ENCODE measurements at regions not wholly inside any gene's neighbourhood (a gene's known extent, or its start where the extent isn't known, plus 50 kb on each side); places are given as distances from the start of the nearest gene placed in this dataset.

- Histone ChIP-seq H2AK5ac (ENCODE audit: low read depth, low read length) (no peak overlapping the region), H3K18ac (ENCODE audit: extremely low read depth, low read length) (no peak overlapping the region), H2AFZ (ENCODE audit: low read length) (no peak overlapping the region), H3K79me2 (ENCODE audit: control insufficient read depth in 1 of 2, insufficient read depth in 2 of 2, low read length in 2 of 2) (no peaks in the 10 kb centered on the region), H3K9me3 (ENCODE audit: insufficient read depth in 2 of 2, low read depth in 1 of 2, low read length in 1 of 2) (no peaks in the 10 kb centered on the region), H4K5ac (ENCODE audit: insufficient read length, low read depth, low read length) (no peak overlapping the region), H2BK5ac (ENCODE audit: low read depth, low read length) (no peak overlapping the region), H3K23me2 (ENCODE audit: low read depth, low read length) (no peaks in the 10 kb centered on the region), H4K91ac (replicated peaks; ENCODE audit: insufficient read length, low read length) (no peak overlapping the region), H2BK12ac (ENCODE audit: low read depth, low read length) (no peak overlapping the region), H3K27me3 (replicated peaks in 1 of 4; ENCODE audit: control insufficient read depth in 3 of 4, extremely low read depth in 1 of 4, insufficient read depth in 3 of 4, low read length in 3 of 4) (no peaks in the 10 kb centered on the region), H3K36me3 (ENCODE audit: control insufficient read depth in 2 of 4, insufficient read depth in 4 of 4, low read length in 3 of 4) (no peaks in the 10 kb centered on the region), H4K20me1 (replicated peaks in 1 of 2; ENCODE audit: control insufficient read depth in 1 of 2, insufficient read depth in 2 of 2, low read length in 2 of 2) (no peaks in the 10 kb centered on the region), H3K79me1 (ENCODE audit: low read depth, low read length) (no peaks in the 10 kb centered on the region), H2BK15ac (ENCODE audit: low read length) (no peak overlapping the region), H3K4ac (replicated peaks; ENCODE audit: insufficient read length, low read depth, low read length) (no peak overlapping the region), H3K14ac (ENCODE audit: insufficient read length) (no peak overlapping the region), H3K4me1 (replicated peaks in 1 of 4; ENCODE audit: control insufficient read depth in 3 of 4, insufficient read depth in 4 of 4, low read length in 3 of 4) (no peaks in the 10 kb centered on the region), H4K8ac (ENCODE audit: extremely low read depth, insufficient read depth, low read length) (no peak overlapping the region), H3K9ac (replicated peaks in 1 of 4; ENCODE audit: extremely low read depth in 1 of 4, low read depth in 3 of 4, low read length in 3 of 4) (no peak overlapping the region), H3K23ac (ENCODE audit: insufficient read length) (no peak overlapping the region), H3K27ac (ENCODE audit: low read depth, low read length) (no peak overlapping the region), H3K4me3 (ENCODE audit: extremely low read depth in 1 of 4, insufficient read depth in 2 of 4, low read depth in 3 of 4, low read length in 4 of 4) (no peak overlapping the region), H3K56ac (replicated peaks; ENCODE audit: insufficient read length, low read depth, low read length) (no peak overlapping the region), H2BK120ac (replicated peaks; ENCODE audit: low read depth, low read length) (no peak overlapping the region), H3K4me2 (ENCODE audit: insufficient read depth in 1 of 2, low read depth in 2 of 2, low read length in 2 of 2) (no peak overlapping the region), H2BK20ac (ENCODE audit: low read length) (no peak overlapping the region)
- CTCF ChIA-PET (ENCODE audit: partially characterized antibody) = interaction anchor here (0.5 to 1.6 kb wide), 2 partner anchors 29 to 126 kb away, joined by 3 to 4 read pairs; no protein-coding TSS in a partner anchor
- no peak for DNase-seq (ENCODE audit: low read depth in 1 of 2, low spot score in 2 of 2)
- POLR2A ChIA-PET (ENCODE audit: partially characterized antibody) = no interaction called here
- FAIRE-seq = no peak
- 79% methylated on average over 6 of the region's 6 CpGs; no CpG with 5 or more reads in 1 of the 2 experiments for WGBS, 2 experiments (ENCODE audit: extremely low coverage in 1 of 2, insufficient coverage in 1 of 2, insufficient read length in 1 of 2, insufficient replicate concordance in 2 of 2, low coverage in 1 of 2, low lambda C conversion rate in 2 of 2, missing lambda C conversion rate in 1 of 2)
- TF ChIP-seq CEBPB (IDR thresholded peaks at IDR 0.05; ENCODE audit: low read depth, low read length) = no peak
- TF ChIP-seq BRCA1 (IDR thresholded peaks at IDR 0.05; ENCODE audit: low read depth, low read length) = no peak
- no peak for TF ChIP-seq JUN (IDR thresholded peaks at IDR 0.05; ENCODE audit: low read depth, low read length)
- TF ChIP-seq HDAC2 (IDR thresholded peaks at IDR 0.05; ENCODE audit: borderline replicate concordance in 1 of 2, low read depth in 2 of 2, low read length in 2 of 2) = no peak
- TF ChIP-seq TAF7 (optimal IDR thresholded peaks at IDR 0.05; ENCODE audit: borderline replicate concordance, low read depth, low read length) = no peak
- no peak for TF ChIP-seq POLR2A (IDR thresholded peaks at IDR 0.05; ENCODE audit: control extremely low read depth in 1 of 2, low read depth in 2 of 2, low read length in 2 of 2)
- TF ChIP-seq POLR2AphosphoS5 (IDR thresholded peaks at IDR 0.05; ENCODE audit: low read depth, low read length) = no peak
- TF ChIP-seq CTBP2 (IDR thresholded peaks at IDR 0.05; ENCODE audit: borderline replicate concordance, insufficient read depth, insufficient read length, low read length) = no peak
- TF ChIP-seq MAX (IDR thresholded peaks at IDR 0.05) = no peak
- TF ChIP-seq RFX5 (IDR thresholded peaks at IDR 0.05; ENCODE audit: borderline replicate concordance, low read depth, low read length) = no peak
- TF ChIP-seq EZH2 (IDR thresholded peaks at IDR 0.05; ENCODE audit: low read depth, low read length, severe bottlenecking) = no peak
- TF ChIP-seq EGR1 (IDR thresholded peaks at IDR 0.05; ENCODE audit: borderline replicate concordance, low read depth, low read length) = no peak
- no peak for TF ChIP-seq BCL11A (IDR thresholded peaks at IDR 0.05; ENCODE audit: low read depth in 2 of 2, low read length in 2 of 2)
Observed at GRCh38 chr5:3009605-3010004, 258.1 kb upstream of the IRX2 start.
